ENCODE measurements at regions not wholly inside any gene's neighbourhood (a gene's known extent, or its start where the extent isn't known, plus 50 kb on each side); places are given as distances from the start of the nearest gene placed in this dataset.

GRCh38 chr17:71170070-71170469 lies 950.8 kb upstream of the SOX9 start:
- no peak for TF ChIP-seq CTCF (IDR thresholded peaks at IDR 0.05)
- TF ChIP-seq POLR2AphosphoS5 (IDR thresholded peaks at IDR 0.05; ENCODE audit: low read depth, low read length) = no peak
- no peak for TF ChIP-seq REST (IDR thresholded peaks at IDR 0.05; ENCODE audit: insufficient read depth in 1 of 2, low read depth in 2 of 2, low read length in 1 of 2)

Measured in Panc1 (cell line).